ENCODE measurements at regions not wholly inside any gene's neighbourhood (a gene's known extent, or its start where the extent isn't known, plus 50 kb on each side); places are given as distances from the start of the nearest gene placed in this dataset.

DNA sequence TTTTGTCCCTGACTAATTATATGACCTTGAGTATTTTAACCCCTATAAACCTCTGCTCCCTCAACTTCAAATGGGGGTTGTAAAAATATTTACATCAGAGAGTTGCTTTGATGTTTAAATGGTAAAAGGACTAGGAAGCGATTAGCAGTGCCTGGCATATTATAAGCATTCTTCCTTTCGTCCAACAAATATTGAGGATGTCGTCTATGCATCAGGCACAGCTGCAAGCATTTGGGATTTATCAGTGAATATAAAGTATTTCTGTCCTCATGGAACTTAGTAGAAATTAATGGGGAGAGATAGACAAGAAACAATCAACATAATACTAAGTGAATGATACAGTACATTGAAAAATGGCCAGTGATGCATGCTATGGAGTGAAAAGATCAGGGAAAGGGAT is 115.5 kb upstream of the EDNRA start:
- no peak overlapping the region for H4K91ac ChIP-seq (ENCODE audit: insufficient read length, low read depth, low read length)
- no peak overlapping the region for H3K14ac ChIP-seq (ENCODE audit: insufficient read depth, low read length)
- H3K18ac ChIP-seq (ENCODE audit: insufficient read length, low read depth, low read length), result no peak overlapping the region
- H3K23ac ChIP-seq (ENCODE audit: insufficient read length, low read depth, low read length), result no peak overlapping the region
- no peak overlapping the region for H2AFZ ChIP-seq (ENCODE audit: low read length)
- no peaks in the 10 kb centered on the region for H3K27me3 Mint-ChIP-seq (ENCODE audit: low read depth)
- H2BK15ac ChIP-seq (ENCODE audit: low read depth, low read length), result no peak overlapping the region
- DNase-seq, result no peak
- no peak overlapping the region for H3T11ph ChIP-seq (ENCODE audit: low read length)
- H2BK5ac ChIP-seq (ENCODE audit: insufficient read length, low read length), result no peak overlapping the region
- no peak overlapping the region for H3K56ac ChIP-seq (ENCODE audit: insufficient read length, low read depth, low read length)
- no CpG with 5 or more reads among the region's 3 CpGs for WGBS (ENCODE audit: extremely low coverage, insufficient read length, low lambda C conversion rate)
- no peaks in the 10 kb centered on the region for H4K20me1 ChIP-seq (ENCODE audit: control insufficient read depth, insufficient read depth, insufficient read length)
- H3K9me3 ChIP-seq (ENCODE audit: control insufficient read depth, low read depth, low read length), result no peaks in the 10 kb centered on the region
- H3K79me1 ChIP-seq (ENCODE audit: insufficient read depth, low read depth, low read length, poor library complexity, severe bottlenecking), result no peaks in the 10 kb centered on the region
- no peak overlapping the region for H2BK20ac ChIP-seq (ENCODE audit: low read depth, low read length, poor library complexity, severe bottlenecking)
- H2BK12ac ChIP-seq (ENCODE audit: insufficient read length, low read depth, low read length), result no peak overlapping the region
- H3K4me2 ChIP-seq (ENCODE audit: insufficient read depth, insufficient read length, low read length), result no peak overlapping the region
- no peak overlapping the region for H2AK5ac ChIP-seq (ENCODE audit: insufficient read length, low read length)
- H3K4me3 Mint-ChIP-seq, result no peak overlapping the region
- H3K23me2 ChIP-seq (ENCODE audit: insufficient read length, low read depth, low read length, poor library complexity, severe bottlenecking), result no peaks in the 10 kb centered on the region
- H2BK120ac ChIP-seq (ENCODE audit: low read depth, low read length, poor library complexity, severe bottlenecking), result no peak overlapping the region
- no peaks in the 10 kb centered on the region for H3K36me3 Mint-ChIP-seq (ENCODE audit: insufficient read depth in 1 of 3, low read depth in 3 of 3)
- no peak overlapping the region for H3K9ac ChIP-seq (ENCODE audit: extremely low read depth, insufficient read length, low read length)
- H4K5ac ChIP-seq (ENCODE audit: insufficient read length, low read depth, low read length), result no peak overlapping the region
- no peaks in the 10 kb centered on the region for H3K4me1 Mint-ChIP-seq
- H3K79me2 ChIP-seq (ENCODE audit: insufficient read depth, low read length), result no peaks in the 10 kb centered on the region
- H3K27me3 ChIP-seq (ENCODE audit: insufficient read depth, low read length), result no peaks in the 10 kb centered on the region
- no peak overlapping the region for H3K4ac ChIP-seq (ENCODE audit: low read depth, low read length)
- H4K8ac ChIP-seq (replicated peaks; ENCODE audit: insufficient read length, low read depth, low read length), result no peak overlapping the region
- no peaks in the 10 kb centered on the region for H3K4me1 ChIP-seq (ENCODE audit: insufficient read depth, low read length)
- H3K27ac ChIP-seq (ENCODE audit: insufficient read length, low read depth, low read length), result no peak overlapping the region
- H3K9me3 Mint-ChIP-seq, result no peaks in the 10 kb centered on the region
- TF ChIP-seq CTCF (conservative IDR thresholded peaks at IDR 0.05), result no peak
- no peak overlapping the region for H3K27ac Mint-ChIP-seq

All from H9 (cell line).